ENCODE measurements at regions not wholly inside any gene's neighbourhood (a gene's known extent, or its start where the extent isn't known, plus 50 kb on each side); places are given as distances from the start of the nearest gene placed in this dataset.

GRCh38 chr16:5928476-5929065 is 831.0 kb upstream of the EEF2KMT start:
- TF ChIP-seq CTCF (IDR thresholded peaks at IDR 0.05): no peak
- no peak for TF ChIP-seq POLR2A (IDR thresholded peaks at IDR 0.05)

Data from uterus (tissue), 2 donors.